Gastrocnemius medialis (tissue), 4 donors: ENCODE measurements at regions not wholly inside any gene's neighbourhood (a gene's known extent, or its start where the extent isn't known, plus 50 kb on each side); places are given as distances from the start of the nearest gene placed in this dataset.

ENCODE experiments used
- ATAC-seq, 2 donors: fragments of 150-250 bp; one replicate each; pipeline ENCODE4 v1.9.1; 2016
- DNase-seq, 2 donors: peaks; one replicate each; pipeline ENCODE4 v3.0.0-alpha.2; 2019
- H3K27ac ChIP-seq, 4 donors: fragments of 200-600 bp; sonication (generic); 1 replicate in 1 of 4; 2 replicates in 3 of 4; pipeline ENCODE4 v1.5.1; 2016 to 2018; ENCODE audit warnings: mild to moderate bottlenecking in 2 of 4, moderate library complexity in 1 of 4
- H3K27me3 ChIP-seq, 3 donors: fragments of 200-600 bp; sonication (generic) in 2 of 3; 1 replicate in 1 of 3; 2 replicates in 2 of 3; pipeline versions ENCODE4 v1.5.1 to v1.6.0; 2016 to 2019; ENCODE audit warnings: mild to moderate bottlenecking in 1 of 3, moderate library complexity in 1 of 3
- H3K36me3 ChIP-seq, 2 donors: fragments of 200-600 bp; sonication (generic) in 1 of 2; one replicate each; pipeline ENCODE4 v1.5.1; 2017 to 2018
- H3K4me1 ChIP-seq, 2 donors: fragments of 200-600 bp; sonication (generic) in 1 of 2; one replicate each; pipeline ENCODE4 v1.5.1; 2016 to 2017; ENCODE audit warnings: mild to moderate bottlenecking in 2 of 2
- H3K4me3 ChIP-seq, 4 donors: fragments of 200-600 bp; sonication (generic) in 3 of 4; 1 replicate in 1 of 4; 2 replicates in 3 of 4; pipeline ENCODE4 v1.5.1; 2016 to 2019; ENCODE audit warnings: mild to moderate bottlenecking in 2 of 4
- H3K9me3 ChIP-seq, 3 donors: fragments of 200-600 bp; sonication (generic) in 2 of 3; 1 replicate in 1 of 3; 2 replicates in 2 of 3; pipeline ENCODE4 v1.5.1; 2016 to 2019
- POLR2A ChIP-seq, 2 donors: fragments of 450-650 bp; IDR thresholded peaks; one replicate each; pipeline ENCODE4 v1.6.1; 2017; ENCODE audit warnings: antibody characterized with exemption in 2 of 2, mild to moderate bottlenecking in 2 of 2, moderate library complexity in 2 of 2
- in situ Hi-C, 4 donors: fragments of 200-750 bp; cut with MboI; loops; one replicate each; pipeline versions ENCODE4 v1.15.0 to v1.8.0; 2017; ENCODE audit warnings: low sequenced_read_pairs in 4 of 4
- intact Hi-C: fragments of 100-400 bp; cut with DNase I; formaldehyde crosslinking; loops from one replicate; pipeline ENCODE4 v1.15.1; 2023; ENCODE audit warnings: low total_unique reads
- TF ChIP-seq, protein P1 (sequence below), 5 experiments: fragments of 450-650 bp in 3 of 5; fragments of 200-600 bp in 2 of 5; sonication (generic) in 2 of 5; IDR thresholded peaks in 4 of 5; conservative IDR thresholded peaks in 1 of 5; 1 replicate in 4 of 5; 2 replicates in 1 of 5; pipeline ENCODE4 v1.5.1; 2016 to 2019; ENCODE audit warnings: antibody characterized with exemption in 5 of 5, mild to moderate bottlenecking in 3 of 5, moderate library complexity in 3 of 5

DNA sequence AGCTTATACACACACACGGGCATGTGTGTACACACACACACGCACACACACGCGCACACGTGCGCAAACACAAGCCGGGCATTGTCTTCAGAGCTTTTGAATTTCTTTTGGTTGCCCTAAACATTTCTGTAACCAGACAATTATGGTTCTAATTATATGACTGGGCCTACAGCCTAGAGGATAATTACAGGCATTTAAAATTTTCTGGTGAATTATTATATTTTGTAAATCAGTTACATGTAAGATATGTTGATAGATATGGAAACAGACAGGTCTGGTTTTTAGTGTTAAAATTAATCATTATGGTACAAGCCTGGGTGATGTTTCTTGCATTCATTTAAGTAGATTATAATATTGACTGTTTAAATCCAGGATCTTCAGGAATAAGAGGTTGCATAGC lies 1120.5 kb downstream of the ADGRL3 start:
- ATAC-seq = no peak
- Histone ChIP-seq H3K4me1 (no peaks in the 10 kb centered on the region), H3K36me3 (no peaks in the 10 kb centered on the region), H3K27ac (no peak overlapping the region), H3K27me3 (no peaks in the 10 kb centered on the region), H3K4me3 (no peak overlapping the region), H3K9me3 (no peaks in the 10 kb centered on the region)
- DNase-seq = no peak
- TF ChIP-seq, protein P1, sequence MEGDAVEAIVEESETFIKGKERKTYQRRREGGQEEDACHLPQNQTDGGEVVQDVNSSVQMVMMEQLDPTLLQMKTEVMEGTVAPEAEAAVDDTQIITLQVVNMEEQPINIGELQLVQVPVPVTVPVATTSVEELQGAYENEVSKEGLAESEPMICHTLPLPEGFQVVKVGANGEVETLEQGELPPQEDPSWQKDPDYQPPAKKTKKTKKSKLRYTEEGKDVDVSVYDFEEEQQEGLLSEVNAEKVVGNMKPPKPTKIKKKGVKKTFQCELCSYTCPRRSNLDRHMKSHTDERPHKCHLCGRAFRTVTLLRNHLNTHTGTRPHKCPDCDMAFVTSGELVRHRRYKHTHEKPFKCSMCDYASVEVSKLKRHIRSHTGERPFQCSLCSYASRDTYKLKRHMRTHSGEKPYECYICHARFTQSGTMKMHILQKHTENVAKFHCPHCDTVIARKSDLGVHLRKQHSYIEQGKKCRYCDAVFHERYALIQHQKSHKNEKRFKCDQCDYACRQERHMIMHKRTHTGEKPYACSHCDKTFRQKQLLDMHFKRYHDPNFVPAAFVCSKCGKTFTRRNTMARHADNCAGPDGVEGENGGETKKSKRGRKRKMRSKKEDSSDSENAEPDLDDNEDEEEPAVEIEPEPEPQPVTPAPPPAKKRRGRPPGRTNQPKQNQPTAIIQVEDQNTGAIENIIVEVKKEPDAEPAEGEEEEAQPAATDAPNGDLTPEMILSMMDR (IDR thresholded peaks at IDR 0.05 in 4 of 5, conservative IDR thresholded peaks at IDR 0.05 in 1 of 5) = no peak
- no peak for TF ChIP-seq POLR2A (IDR thresholded peaks at IDR 0.05)
- intact Hi-C loops = no loop called here
- in situ Hi-C loops = no loop called here

DNA sequence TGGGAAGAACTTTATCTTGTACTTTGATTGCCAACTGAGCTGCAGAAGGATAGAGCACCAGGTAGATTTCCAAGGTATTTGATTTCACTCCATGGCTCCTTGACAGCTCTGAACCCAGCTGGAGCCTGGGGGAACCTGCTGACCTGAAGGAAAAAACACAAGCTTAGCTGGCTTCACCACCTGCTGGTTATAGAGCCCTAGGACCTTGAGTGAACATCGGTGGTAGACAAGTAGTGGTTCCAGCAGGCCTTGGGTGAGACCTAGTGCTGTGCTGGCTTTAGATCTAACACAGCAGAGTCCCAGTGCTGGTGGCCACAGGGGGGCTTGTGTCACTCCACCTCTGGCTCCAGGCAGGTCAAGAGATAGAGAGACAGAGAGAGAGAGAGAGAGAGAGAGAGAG lies 1102.6 kb downstream of the ADGRL3 start:
- intact Hi-C loops = no loop called here
- Histone ChIP-seq H3K9me3 (no peaks in the 10 kb centered on the region), H3K27ac (no peak overlapping the region), H3K36me3 (no peaks in the 10 kb centered on the region), H3K27me3 (no peaks in the 10 kb centered on the region), H3K4me1 (no peaks in the 10 kb centered on the region), H3K4me3 (no peak overlapping the region)
- DNase-seq (no peak), ATAC-seq (no peak)
- in situ Hi-C loops = no loop called here
- TF ChIP-seq, protein P1 (IDR thresholded peaks at IDR 0.05 in 4 of 5, conservative IDR thresholded peaks at IDR 0.05 in 1 of 5) = no peak
- TF ChIP-seq POLR2A (IDR thresholded peaks at IDR 0.05) = no peak

DNA sequence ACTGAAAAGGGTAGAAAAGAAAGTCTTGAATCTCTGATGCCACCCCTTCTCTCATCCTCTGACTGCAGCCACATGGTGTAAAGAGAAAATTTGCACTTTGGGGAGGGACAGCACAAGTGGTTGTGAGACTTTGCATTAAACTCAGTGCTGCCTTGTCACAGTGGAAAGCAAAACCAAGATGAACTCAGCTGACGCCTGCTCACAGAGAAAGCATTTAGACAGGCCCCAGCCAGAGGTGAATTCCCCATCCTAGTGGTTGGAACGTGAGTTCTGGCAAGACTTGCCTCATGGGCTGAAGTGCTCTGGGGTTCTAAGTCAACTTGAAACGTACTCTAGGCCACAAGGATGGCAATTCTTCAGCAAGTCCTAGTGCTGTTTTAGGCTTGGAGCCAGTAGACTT lies 1101.4 kb downstream of the ADGRL3 start:
- Histone ChIP-seq H3K36me3 (no peaks in the 10 kb centered on the region), H3K27ac (no peak overlapping the region), H3K9me3 (no peaks in the 10 kb centered on the region), H3K4me1 (no peaks in the 10 kb centered on the region), H3K27me3 (no peaks in the 10 kb centered on the region), H3K4me3 (no peak overlapping the region)
- in situ Hi-C loops (no loop called here), intact Hi-C loops (no loop called here)
- ATAC-seq (no peak), DNase-seq (no peak)
- TF ChIP-seq POLR2A (IDR thresholded peaks at IDR 0.05) = no peak
- TF ChIP-seq, protein P1 (IDR thresholded peaks at IDR 0.05 in 4 of 5, conservative IDR thresholded peaks at IDR 0.05 in 1 of 5) = no peak

DNA sequence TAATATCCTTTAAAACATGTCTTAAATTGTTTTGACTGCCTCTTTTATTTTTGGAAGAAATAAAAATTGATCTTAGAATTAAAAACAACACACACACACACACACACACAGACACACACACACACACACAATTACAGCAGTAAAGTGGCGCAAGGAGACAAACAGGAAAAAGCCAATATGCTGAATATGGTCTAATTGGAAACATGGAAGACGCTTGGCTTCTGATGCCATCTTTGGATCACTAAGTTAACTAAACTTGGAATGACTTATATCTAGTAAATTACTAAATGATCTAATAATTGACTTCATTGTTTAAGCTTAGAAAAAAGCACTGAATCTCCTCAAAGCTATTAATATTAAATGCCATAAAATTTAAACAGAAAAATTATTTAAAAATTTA lies 1093.4 kb downstream of the ADGRL3 start:
- no peak for TF ChIP-seq POLR2A (IDR thresholded peaks at IDR 0.05)
- TF ChIP-seq, protein P1 (IDR thresholded peaks at IDR 0.05 in 4 of 5, conservative IDR thresholded peaks at IDR 0.05 in 1 of 5) = no peak
- H3K4me3 ChIP-seq = no peak overlapping the region
- no peaks in the 10 kb centered on the region for H3K36me3 ChIP-seq
- H3K4me1 ChIP-seq = no peaks in the 10 kb centered on the region
- in situ Hi-C loops (no loop called here), intact Hi-C loops (no loop called here)
- H3K9me3 ChIP-seq = no peaks in the 10 kb centered on the region
- no peak for ATAC-seq
- no peak overlapping the region for H3K27ac ChIP-seq
- no peaks in the 10 kb centered on the region for H3K27me3 ChIP-seq
- DNase-seq = no peak

DNA sequence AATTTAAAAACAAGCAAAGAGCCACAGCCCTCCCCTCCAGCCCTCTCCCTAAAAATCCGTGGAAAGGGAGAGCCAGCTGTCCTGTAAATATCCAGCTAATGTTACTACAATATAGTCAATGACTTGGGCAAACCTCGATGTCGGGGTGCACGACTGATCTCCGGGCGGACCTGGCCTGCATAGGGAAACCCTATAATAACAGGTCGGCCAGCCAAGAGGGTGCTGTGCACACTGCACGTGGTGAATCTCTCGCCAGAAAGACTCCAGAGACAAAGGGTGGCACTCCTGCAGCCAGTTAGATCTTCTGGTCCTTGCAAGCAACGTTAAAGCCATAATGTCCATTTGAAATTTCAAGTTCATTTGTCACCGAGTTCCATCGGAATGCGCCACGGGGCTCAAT lies 1092.8 kb downstream of the ADGRL3 start:
- intact Hi-C loops (no loop called here), in situ Hi-C loops (no loop called here)
- no peak overlapping the region for H3K27ac ChIP-seq
- ATAC-seq = no peak
- no peaks in the 10 kb centered on the region for H3K9me3 ChIP-seq
- no peak overlapping the region for H3K4me3 ChIP-seq
- TF ChIP-seq, protein P1 (IDR thresholded peaks at IDR 0.05 in 4 of 5, conservative IDR thresholded peaks at IDR 0.05 in 1 of 5) = no peak
- no peak for TF ChIP-seq POLR2A (IDR thresholded peaks at IDR 0.05)
- DNase-seq = no peak
- H3K4me1 ChIP-seq = no peaks in the 10 kb centered on the region
- H3K36me3 ChIP-seq = no peaks in the 10 kb centered on the region
- H3K27me3 ChIP-seq = no peaks in the 10 kb centered on the region
